GM21717 (cell line): ENCODE measurements at regions not wholly inside any gene's neighbourhood (a gene's known extent, or its start where the extent isn't known, plus 50 kb on each side); places are given as distances from the start of the nearest gene placed in this dataset.

Experiments
- ATAC-seq: cut with Tn5 transposase; IDR thresholded peaks from one replicate; pipeline ENCODE4 v1.9.1; 2021; ENCODE audit warnings: mild to moderate bottlenecking, moderate library complexity; ENCODE audit not compliant: unreplicated experiment

- no peak for ATAC-seq
These were observed 220.9 kb downstream of the GADD45G start for GRCh38 chr9:89825669-89826068.

GRCh38 chr9:89826186-89826585 is 221.4 kb downstream of the GADD45G start:
- no peak for ATAC-seq

DNA sequence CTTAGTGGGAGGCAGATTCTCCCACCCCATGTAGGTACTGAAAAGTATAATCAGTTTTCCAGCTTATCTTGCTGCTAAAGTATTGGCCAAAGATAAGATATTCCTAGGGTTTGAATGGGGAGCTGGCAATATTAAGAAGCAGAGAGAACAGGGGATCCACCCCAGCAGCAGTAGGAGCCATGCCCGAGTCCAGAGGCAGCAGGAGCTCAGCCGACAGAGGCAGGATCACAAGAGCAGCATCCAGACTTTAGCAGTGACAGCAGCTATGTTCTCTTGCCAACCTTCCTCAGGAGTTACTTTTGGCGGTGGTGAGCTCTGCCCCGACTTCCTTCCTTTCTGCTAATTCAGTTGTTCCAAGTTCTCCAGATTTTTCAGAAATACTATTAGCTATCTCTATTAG is 224.5 kb downstream of the GADD45G start:
- ATAC-seq, result no peak

DNA sequence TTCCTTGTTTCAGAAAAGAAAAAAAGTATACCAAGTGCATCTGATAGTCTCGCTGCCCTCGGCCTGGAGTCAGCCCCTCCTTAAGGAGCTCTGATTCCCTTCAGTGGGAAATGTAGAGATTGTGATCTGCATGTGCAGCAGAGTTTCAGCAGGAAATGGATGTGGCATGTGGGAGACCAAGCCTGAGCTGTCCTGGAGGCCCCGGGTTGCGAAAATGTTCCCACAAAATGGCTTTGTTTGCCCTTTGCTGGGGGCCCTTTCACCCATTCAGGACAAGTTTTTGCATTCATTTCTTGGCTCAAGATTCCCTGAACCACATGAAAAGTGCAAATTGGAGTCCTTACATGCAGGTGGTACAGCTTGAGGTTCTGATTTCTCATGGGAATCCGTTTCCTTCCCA is 230.9 kb downstream of the GADD45G start:
- no peak for ATAC-seq

- ATAC-seq, result no peak
These were observed 232.5 kb downstream of the GADD45G start for GRCh38 chr9:89837162-89837933.

DNA sequence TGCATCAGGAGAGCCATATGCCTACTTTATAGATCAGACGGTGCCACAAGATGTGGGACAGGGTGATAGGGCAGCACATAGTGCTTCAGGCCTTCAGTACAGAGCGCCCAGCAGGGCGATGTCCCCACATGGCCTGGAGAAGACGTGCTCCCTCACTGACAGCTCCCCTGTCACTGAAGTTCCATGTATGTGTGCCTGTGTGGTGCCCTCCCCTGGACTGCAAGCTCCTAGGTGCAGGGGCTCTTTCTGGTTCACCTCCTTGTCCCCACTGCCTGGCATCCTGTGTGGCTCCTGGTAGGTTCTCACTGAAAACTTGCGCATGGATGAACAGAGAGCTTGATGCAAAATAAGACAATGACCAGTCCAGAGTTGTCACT is 233.1 kb downstream of the GADD45G start:
- no peak for ATAC-seq

DNA sequence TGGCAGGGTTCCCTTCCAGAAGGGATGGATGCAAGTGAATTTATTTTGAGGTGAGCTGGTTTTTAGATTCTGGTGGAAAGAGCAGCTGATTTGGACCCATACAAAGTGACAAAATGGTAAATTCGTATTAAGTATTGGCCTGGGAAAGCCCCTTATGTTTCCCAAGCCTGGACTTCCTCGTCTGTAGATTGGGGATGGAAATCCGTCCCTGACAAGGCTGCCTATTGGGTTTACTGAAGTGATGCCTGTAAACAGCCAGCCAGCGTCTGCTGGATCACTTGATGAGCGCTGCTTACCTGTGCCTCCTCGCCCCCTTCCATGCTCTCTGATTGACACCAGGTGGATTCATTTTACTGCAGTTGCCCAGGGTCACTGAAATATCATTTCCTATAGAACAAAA is 233.8 kb downstream of the GADD45G start:
- no peak for ATAC-seq

DNA sequence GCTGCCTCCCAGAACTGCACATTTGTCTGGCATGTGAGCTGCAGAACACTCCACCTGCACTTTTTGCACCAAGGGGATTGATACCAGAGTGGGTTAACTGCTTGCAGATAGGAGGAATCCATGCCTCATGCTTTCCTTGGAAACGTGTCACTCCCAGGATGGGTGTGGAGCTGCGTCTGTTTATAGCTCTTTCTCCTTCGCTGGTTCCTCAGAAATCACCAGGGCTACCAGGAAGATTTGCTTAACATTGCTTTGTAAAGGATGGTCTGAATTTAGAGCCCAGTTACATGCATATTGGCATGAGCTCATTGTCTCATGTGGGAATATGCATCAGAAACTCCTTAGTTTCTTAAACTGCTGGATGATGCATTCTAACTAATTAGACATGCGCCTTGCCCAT is 234.6 kb downstream of the GADD45G start:
- no peak for ATAC-seq

- no peak for ATAC-seq
These were observed 235.1 kb downstream of the GADD45G start for GRCh38 chr9:89839952-89840351.

- no peak for ATAC-seq
These were observed 236.6 kb downstream of the GADD45G start for GRCh38 chr9:89841456-89841855.

DNA sequence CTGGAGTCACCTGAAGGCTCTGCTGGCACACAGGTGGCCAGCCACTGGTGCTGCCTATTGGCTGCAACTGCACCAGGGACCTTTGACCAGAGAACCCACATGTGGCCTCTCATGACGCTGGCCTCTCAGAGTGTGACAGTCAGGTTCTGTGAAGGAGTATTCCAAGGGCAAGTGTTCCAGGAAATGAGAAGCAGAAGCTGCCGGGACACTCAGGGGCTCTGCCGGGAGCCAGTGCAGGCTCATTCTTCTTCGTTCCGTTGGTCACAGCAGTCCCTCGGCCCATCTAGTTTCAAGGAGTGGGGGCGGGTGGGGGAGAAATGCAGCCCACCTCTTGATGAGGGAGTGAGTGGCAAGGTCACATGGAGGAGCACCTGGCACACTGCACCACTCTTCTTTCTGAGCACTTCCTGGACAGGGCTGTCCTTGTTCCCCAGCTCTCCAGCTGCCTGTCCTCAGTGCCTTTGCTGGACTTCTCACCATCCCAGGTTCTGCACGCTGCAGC is 237.5 kb downstream of the GADD45G start:
- no peak for ATAC-seq

GRCh38 chr9:89843074-89843473 is 238.3 kb downstream of the GADD45G start:
- ATAC-seq, result no peak

GRCh38 chr9:89843591-89843990 is 238.8 kb downstream of the GADD45G start:
- ATAC-seq, result no peak

GRCh38 chr9:89844075-89844474 is 239.3 kb downstream of the GADD45G start:
- ATAC-seq, result no peak

- ATAC-seq, result no peak
These were observed 239.7 kb downstream of the GADD45G start for GRCh38 chr9:89844535-89844934.

- ATAC-seq, result no peak
These were observed 240.5 kb downstream of the GADD45G start for GRCh38 chr9:89845321-89845720.

DNA sequence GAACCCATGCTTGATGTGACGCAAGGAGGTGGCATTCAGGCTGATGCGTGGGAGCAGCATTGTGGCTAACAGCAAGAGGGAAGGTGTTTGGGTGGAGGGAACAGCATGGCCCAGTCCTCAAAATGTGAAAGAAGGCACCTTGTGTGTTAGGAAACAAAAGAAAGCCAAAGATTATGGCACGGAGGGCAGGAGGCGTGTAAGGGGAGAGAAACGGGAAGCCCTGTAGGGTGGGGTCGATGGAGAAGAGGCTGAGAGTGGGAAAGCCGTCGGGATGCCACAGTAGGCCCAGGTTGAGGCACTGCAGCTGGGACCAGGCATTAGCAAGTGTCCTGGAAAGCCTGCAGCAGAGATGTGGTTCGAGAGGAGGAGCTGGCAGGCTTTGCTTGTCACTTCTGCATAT is 241.1 kb downstream of the GADD45G start:
- no peak for ATAC-seq

GRCh38 chr9:89848060-89849040 is 243.5 kb downstream of the GADD45G start:
- ATAC-seq, result no peak

DNA sequence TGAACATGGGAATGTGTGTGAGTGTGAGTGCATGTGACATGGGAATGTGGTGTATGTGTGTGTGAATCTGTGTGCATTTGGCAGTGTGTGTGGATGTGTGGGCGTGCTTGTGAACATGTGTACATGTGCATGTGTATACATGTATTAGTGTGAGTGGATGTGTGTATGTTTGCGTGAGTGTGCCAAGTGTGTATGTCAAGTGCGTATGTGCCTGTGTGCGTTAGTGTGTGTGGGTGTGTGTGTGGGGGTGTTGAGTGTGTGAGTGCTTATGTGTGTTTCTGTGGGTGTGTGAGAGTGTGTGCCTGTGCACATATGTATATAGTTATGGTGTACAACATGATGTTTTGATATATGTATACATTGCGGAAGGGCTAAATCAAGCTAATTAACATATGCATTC is 244.3 kb downstream of the GADD45G start:
- no peak for ATAC-seq

- no peak for ATAC-seq
These were observed 245.3 kb downstream of the GADD45G start for GRCh38 chr9:89850153-89850552.

DNA sequence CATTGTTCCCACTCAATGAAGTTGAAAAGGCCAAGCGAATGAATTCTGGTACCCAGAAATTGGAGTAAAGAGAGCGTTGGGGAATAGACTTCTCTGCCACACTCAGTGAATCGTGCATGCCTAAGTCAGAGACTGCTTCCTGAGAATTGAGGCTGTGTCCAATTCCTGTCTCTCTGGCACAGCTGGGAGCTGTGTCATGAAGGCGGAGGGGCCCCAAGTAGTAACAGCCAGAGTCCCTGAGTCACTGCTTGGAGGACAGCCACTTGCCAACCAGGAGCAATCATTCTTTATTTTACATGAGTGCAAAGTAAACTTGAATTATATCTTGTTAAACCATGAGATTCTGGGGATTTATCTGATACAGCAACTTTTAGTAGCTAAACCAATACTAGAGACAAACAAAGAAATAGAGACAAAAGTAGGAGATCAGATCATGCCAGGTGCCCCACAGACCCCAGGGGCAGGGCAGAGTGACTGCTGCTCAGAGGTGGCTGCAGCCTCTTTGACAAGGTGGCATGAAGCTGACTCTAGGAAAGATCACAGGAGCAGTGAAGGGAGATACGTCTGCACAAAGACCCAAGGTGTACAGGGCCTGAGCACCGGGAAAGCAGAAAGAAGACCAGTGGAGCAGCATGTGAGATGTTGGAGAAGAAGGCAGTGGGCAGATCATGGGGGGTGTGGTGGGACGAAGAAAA is 246.0 kb downstream of the GADD45G start:
- no peak for ATAC-seq
